HG03378 (cell line): ENCODE measurements at regions not wholly inside any gene's neighbourhood (a gene's known extent, or its start where the extent isn't known, plus 50 kb on each side); places are given as distances from the start of the nearest gene placed in this dataset.
"Not testable (repeated sequence)": the region's sequence is repeated elsewhere in the genome, so short reads cannot be mapped to it uniquely, and the experiment has no call there.

ENCODE experiments used
- ATAC-seq: cut with Tn5 transposase; IDR thresholded peaks from one replicate; pipeline ENCODE4 v1.9.1; 2021; ENCODE audit warnings: mild to moderate bottlenecking, moderate library complexity; ENCODE audit not compliant: unreplicated experiment

DNA sequence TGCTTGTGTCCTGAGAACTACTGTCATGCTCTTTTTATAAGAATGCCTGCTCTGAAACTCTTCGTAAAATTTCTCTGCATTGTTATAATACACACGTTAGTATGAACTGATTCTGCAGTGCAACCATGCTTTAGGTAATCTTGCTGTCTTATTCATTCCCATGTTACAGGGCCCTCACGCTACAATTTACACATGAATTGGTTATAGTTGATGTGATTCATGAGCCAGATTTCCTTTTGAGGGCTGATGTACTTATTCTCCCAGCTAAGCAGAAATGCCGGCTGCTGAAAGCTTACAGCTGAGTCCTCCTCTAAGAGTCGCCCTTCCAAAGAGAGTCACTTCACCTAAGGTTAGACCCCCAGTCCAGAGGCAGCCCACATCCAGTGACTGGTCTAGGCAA lies 233.5 kb upstream of the PCSK5 start:
- no peak for ATAC-seq

DNA sequence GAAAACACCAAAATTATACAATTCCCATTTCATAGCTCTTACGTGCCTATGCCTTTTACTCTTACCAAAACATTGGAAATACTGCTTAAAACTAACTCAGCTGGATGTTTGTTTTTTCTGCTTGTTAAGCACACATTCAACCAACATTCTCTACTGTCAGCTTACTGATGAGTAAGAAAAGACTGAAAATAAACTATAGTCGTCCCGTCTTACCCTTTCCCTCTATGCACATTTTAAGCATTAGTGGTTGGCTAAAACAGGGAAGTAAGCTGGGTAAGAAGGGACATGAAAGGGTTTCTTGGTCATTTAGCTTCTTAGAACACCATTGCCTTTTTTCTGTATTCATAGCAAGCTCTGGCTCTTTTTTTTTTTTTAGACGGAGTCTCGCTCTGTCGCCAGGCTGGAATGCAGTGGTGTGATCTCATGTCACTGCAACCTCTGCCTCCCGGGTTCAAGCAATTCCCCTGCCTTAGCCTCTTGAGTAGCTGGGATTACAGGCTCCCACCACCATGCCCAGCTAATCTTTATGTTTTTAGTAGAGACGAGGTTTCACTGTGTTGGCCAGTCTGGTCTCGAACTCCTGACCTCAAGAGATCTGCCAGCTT lies 232.1 kb upstream of the PCSK5 start:
- ATAC-seq: no peak

DNA sequence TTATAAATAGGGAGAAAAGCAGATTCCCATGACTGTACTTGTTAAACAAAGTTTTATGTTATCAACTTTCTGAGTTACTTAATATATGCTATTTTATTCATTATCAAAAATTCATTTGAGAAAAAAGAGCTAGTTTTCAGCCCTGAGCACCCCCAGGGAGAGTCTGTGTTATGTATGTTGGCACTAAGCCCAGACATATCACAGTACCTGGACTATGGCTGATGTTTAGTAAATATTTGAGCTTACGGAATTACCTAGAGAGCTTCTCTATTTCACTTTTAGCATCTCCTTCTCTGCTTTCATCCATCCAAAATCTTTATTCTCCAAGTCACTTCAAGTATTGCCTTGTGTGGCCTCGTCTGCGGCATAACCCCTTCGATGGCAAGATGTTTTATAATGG lies 225.9 kb upstream of the PCSK5 start:
- no peak for ATAC-seq

DNA sequence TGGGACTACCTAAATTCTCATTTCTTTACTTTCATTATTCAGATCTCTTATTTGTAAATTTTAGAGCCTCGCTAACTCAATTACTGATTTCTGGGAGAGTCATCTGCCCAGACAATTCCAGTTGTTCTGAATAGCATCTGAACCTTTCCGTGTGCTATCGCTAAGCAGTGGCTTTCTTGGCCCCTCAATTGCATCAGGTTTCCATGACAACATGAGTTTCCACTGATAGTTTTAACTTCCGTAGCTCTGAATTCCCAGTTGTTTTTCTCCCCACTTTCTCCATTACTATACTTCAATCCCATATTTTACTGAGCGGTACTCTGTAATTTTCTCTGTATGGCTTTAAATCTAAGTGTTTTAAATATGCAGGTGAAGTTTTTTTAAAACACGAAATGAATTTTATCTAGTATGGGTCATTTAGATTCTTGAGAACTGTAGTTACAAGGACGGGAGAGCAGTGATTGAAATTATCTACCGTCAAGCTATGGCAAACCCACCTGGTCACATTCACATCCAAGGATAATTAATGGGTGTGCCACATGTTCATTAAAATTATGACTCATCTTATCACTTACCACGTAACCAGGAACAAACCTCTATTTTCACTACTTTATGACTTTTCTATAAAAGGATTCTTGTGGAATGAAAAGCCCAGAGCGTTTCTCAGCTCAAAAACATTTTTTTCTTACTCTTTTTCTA lies 223.5 kb upstream of the PCSK5 start:
- no peak for ATAC-seq

DNA sequence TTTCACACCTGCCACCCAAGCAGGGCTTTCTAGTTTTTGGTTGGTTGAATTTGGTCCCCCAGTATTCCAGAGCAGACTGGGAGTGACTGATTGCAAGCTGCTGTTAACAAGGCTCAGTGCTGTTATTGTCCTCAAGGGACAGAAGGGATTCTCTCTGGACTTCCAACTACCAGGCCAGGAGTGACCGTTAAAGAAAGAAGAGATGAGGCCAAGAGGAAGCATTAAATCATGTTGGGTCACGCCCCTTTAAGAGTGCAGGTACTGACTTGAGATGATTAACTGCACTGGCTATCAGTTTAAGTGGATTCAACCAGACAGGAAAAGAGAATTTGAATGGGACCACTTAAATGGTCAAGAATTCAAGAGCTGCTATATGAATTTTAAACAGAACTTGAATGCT lies 220.8 kb upstream of the PCSK5 start:
- ATAC-seq: no peak

GRCh38 chr9:75671354-75671753 lies 219.1 kb upstream of the PCSK5 start:
- no peak for ATAC-seq

DNA sequence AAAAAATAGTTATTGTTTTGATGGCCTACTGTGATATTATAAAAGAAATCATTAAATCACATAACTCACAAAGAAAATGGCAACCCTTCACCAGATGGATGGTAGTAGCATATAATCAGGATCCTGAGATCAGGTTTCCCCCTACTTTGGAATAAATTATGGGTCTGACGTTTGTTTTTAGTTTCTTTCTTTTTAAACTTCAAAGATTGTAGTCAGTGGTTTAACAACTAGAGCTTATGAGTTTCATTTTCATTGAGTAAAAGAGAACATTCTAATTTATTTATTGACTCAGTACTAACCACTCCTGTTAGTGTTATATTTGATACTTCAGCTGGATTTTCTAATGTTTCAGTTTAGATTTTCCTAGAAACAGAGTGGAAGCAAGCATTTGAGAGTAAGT lies 218.0 kb upstream of the PCSK5 start:
- ATAC-seq: no peak

- ATAC-seq: no peak
Observed at GRCh38 chr9:75683591-75683990, 206.9 kb upstream of the PCSK5 start.

DNA sequence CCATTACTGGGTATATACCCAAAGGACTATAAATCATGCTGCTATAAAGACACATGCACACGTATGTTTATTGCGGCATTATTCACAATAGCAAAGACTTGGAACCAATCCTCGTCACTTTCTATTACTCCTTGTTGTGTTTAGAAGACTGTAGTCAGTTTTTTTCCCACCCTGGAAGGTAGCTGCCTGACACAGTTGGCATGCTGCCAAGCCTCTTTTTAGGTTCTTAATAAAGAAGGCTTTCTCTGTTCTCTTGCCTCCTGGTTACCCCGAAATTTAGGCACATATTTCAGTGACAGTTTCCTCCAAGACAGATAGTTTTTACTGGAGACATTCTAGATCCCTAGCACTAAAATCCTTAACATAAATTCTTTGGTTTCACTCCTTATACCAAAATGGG lies 205.4 kb upstream of the PCSK5 start:
- no peak for ATAC-seq

GRCh38 chr9:75687359-75687953 lies 203.0 kb upstream of the PCSK5 start:
- no peak for ATAC-seq

DNA sequence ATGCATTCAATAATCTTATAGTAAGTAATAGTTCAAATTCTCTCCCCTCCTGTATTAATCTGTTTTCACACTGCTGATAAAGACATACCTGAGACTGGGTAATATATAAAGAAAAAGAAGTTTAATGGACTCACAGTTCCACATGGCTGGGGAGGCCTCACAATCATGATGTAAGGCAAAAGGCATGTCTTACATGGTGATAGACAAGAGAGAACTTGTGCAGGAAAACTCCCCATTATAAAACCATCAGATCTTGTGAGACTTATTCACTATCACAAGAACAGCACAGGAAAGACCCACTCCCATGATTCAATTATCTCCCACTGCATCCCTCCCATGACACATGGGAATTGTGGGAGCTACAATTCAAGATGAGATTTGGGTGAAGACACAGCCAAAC lies 199.9 kb upstream of the PCSK5 start:
- ATAC-seq: not testable (repeated sequence)

DNA sequence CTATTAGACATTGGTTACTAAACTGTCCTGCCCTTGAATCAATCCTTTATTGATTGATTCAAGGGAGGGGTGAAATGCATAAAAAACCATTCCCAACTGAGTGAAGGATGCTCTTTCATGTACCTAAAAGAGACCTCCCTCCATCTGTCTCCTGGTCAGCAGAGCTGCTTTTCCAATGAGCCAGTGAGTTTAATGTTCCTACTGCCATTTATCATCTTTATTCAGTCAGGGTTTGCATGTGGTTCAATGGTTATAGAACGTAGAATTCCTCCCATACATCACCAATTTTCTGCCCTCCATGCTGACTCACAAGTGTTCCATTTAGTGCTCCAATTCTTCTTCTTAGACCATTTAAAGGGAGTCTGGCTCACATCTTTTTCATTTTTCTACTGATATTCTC lies 199.1 kb upstream of the PCSK5 start:
- no peak for ATAC-seq

GRCh38 chr9:75692309-75692708 lies 198.2 kb upstream of the PCSK5 start:
- no peak for ATAC-seq

GRCh38 chr9:75695921-75696320 lies 194.6 kb upstream of the PCSK5 start:
- no peak for ATAC-seq

DNA sequence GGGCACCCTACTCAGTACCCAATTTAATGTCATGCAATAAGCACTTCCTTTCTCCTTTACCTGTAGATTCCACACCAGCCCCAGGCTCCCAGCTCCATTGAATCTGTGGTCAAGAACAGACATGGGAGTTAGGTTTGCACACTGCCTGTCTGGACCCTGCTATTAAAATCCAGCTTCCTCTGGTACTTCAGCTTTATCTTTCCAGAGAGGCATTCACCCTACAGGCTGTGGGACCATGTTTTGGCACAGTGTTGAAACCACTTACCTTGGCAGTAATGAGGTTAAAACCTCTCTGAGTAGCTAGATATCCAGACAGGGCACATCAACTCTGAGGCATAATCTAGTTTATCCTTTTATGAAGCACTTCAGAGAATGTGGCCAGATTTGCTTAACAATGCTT lies 191.5 kb upstream of the PCSK5 start:
- ATAC-seq: no peak

DNA sequence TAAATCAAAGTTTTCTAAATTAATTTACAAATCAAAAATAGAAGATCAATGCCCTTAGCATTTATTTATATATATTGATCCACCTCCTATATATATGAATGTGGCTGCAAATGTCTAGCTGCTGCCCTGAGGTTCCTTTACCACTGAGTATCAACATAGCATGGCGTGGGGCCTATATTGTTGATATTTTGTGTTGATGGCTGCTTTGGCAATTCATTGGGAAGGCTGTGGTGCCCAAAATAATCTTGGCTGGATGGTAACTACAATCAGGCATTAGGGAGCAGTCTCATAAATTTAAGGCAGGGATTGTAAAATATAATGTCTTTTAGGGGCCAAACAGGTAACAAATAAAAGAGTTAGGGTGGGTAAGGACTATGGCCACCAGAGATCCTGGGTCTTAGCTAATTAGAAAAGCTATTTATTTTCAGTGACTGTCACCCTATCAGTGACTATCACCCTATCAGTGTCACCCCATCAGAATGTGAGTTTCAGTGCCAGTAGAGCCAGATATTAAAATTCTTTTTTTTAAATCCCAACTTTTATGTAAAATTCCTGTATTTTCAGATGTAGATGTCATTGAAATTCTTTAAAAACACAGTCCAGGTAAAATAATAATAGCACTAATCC lies 190.7 kb upstream of the PCSK5 start:
- no peak for ATAC-seq

GRCh38 chr9:75700252-75700640 lies 190.2 kb upstream of the PCSK5 start:
- ATAC-seq: no peak

GRCh38 chr9:75707191-75707590 lies 183.3 kb upstream of the PCSK5 start:
- no peak for ATAC-seq

DNA sequence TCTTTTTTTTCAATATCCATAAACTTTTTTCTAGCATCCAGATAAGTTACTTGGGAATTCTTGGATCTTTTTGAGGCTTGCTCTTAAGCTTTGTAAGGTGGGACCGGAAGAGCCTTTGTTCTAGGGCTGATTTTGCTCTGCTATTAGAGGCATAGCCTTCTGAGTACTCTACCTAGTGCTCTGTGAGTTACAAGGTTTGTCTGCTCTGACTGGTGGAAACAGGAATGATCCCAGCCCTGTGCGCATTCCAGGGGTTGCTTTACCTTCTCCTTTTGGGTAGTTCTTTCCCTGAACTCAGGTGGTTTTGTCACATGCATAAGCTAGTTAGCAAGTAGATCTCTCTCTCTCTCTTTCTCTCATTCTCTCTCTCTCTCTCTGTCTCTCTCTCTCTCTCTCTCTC lies 180.8 kb upstream of the PCSK5 start:
- ATAC-seq: no peak

DNA sequence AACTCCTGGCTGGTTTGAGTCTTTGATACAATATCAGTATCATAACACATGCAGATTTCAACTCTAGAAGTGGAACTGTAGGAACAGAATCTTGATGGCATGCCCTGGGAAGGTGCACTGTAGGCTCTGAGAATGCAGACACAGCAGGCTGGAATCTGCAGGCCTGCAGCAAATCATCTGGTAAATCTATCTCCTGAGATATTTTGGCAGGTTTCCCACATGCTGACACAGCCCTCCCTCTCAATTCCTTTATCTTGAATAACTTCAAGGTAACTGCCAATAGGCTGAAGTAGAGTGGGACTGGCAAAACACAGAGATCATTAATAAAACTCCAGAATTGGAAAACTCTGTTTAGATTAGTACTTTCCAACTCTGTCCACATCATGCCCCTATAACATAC lies 177.8 kb upstream of the PCSK5 start:
- ATAC-seq: no peak

GRCh38 chr9:75713335-75713734 lies 177.1 kb upstream of the PCSK5 start:
- ATAC-seq: no peak

GRCh38 chr9:75715360-75715759 lies 175.1 kb upstream of the PCSK5 start:
- ATAC-seq: no peak
